A172 (cell line): ENCODE measurements at regions not wholly inside any gene's neighbourhood (a gene's known extent, or its start where the extent isn't known, plus 50 kb on each side); places are given as distances from the start of the nearest gene placed in this dataset.

ENCODE experiments used
- DNase-seq: peaks from one replicate; pipeline ENCODE4 v3.0.0-alpha.2; 2015; ENCODE audit warnings: low spot score

GRCh38 chr16:55116165-55116920 is 185.7 kb downstream of the IRX5 start:
- peak; percentile 10 for DNase-seq

GRCh38 chr16:55118701-55119260 is 188.1 kb downstream of the IRX5 start:
- DNase-seq: no peak

- no peak for DNase-seq
Observed at GRCh38 chr16:55120408-55120807, 189.7 kb downstream of the IRX5 start.

GRCh38 chr16:55120826-55121225 is 190.2 kb downstream of the IRX5 start:
- no peak for DNase-seq

DNA sequence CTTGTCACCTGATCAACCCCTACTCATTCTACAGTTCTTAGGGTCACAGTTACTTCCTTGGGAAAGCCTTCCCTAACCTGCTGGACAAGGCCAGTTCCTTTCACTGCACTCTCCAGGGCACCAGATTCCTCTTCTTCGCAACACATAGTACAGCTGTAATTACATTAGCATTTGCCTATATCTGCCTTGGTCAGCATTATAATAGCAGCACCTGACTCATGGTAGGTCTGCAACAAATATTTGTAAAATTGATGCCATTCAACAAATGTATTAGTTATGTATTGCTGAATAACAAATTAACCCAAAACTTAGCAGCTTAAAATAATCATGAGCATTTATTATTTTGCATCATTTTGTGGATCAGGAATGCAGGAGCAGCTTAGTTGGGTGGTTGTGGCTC is 193.0 kb downstream of the IRX5 start:
- DNase-seq: no peak

DNA sequence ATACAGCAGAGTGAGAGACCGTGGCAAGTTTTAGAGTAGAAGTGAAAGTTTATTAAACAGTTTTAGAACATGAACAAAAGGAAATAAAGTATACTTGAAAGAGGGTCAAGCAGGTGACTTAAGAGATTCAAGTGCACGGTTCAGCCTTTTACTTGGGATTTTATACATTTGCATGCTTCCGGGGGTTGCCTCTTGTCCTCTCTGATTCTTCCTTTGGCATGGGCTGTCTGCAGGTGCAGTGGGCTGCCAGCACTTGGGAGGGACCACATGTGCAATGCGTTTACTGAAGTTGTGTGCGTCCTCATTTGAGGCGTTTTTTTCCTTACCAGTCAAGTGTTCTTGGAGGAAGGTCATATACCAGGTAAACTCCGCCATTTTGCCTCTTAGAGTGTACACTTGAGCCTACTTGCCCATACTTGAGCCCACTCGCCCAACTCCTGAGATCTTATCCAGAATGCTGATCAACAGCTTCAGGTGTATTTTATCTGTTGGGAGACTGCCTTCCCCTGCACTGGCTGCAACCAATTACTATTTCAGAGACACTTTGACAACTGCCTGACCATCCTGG is 195.2 kb downstream of the IRX5 start:
- DNase-seq: no peak

GRCh38 chr16:55126456-55126855 is 195.8 kb downstream of the IRX5 start:
- DNase-seq: no peak

DNA sequence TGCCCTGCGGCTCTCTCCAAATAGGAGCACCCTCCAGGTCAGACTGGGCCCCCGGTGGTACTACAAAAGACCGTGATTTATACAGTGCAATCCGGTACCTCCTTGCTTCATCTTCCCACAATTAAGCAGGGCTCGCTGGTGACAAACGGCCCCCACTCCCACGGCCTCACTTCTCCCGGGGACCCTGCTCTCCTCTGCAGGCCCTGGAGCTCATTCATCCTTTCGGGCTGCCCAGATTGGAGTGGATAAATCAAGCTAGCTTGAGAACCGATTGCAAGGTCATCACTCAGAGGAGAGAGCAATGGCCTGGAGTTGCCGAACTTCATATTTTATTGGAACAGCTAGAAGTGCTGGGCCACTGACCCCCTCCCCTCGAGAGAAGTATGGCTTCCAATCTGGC is 193.5 kb upstream of the IRX6 start:
- DNase-seq: no peak

DNA sequence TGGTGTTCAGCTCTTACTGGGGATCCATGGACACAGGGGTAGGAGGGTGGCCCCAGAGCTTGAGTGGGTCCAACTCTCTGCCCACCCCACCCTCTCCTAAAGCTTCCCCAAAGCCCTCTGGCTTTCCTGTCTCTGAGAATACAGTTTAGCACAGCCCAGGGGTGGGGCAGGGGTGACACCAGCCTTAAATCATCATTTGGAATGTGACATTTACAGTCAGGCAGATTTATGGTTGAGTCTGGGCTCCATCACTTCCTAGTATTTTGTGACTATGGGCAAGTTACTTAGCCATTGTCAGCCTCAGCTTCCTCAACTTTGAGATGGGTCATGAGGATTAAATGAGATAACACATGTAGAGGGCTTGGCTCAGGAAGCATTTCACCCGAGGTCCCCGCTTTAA is 193.1 kb upstream of the IRX6 start:
- no peak for DNase-seq

- DNase-seq: no peak
Observed at GRCh38 chr16:55133654-55134053, 190.3 kb upstream of the IRX6 start.

DNA sequence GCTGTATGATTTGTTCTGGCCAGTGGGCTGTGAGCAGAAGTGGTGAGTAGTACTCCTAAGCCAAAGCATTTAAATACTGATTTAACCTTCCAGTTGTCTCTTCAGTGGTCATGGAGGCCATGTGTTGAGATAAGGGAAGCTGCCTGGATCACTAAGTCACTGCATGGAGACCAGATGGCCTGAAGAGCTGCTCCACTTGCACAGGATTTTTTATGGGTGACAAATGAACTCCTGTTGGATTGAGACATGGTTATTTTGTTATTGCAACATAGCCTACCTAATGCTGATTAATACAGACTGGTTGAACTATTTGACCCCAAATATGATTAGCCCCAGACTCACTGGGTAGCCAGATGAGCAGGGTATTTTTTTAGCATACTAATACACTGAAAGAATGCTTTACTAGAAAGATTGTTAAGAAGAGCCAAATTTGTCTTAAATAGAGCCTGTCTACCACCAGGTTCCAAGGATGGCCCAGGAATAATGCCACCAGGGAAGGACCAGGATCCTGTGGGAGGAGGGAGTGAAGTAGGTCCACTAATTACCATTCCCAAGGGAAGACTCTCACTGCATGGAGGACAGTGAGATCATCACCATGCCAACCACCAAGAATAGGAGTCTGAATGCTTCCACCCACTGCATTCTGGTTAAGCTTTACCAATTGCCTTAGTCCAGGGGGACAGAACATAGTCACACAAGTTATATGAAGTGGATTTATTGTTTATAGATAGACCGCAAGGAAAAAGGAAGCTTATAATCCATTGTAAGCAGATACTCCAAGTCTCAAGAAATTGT is 187.4 kb upstream of the IRX6 start:
- DNase-seq: no peak

GRCh38 chr16:55138298-55138697 is 185.7 kb upstream of the IRX6 start:
- no peak for DNase-seq

DNA sequence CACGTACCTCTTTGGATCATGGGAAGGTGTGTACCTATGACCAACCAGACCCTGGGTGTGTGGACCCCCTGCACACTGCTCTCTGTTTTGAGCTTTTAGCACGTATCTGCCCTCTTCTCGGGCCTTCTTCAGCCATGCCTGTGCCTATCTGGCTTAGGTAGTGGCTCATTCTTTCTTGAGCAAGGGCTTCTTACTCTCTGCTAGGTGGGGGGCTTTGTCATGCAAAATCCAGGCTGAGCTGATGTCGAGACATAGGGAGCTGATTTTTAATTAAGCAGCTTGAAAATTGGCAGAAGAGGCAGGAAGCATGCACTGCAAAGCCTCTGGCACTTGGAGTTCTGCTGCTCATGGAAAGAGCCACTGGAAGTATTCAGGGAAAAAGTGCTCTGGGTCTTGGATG is 181.6 kb upstream of the IRX6 start:
- DNase-seq: no peak

DNA sequence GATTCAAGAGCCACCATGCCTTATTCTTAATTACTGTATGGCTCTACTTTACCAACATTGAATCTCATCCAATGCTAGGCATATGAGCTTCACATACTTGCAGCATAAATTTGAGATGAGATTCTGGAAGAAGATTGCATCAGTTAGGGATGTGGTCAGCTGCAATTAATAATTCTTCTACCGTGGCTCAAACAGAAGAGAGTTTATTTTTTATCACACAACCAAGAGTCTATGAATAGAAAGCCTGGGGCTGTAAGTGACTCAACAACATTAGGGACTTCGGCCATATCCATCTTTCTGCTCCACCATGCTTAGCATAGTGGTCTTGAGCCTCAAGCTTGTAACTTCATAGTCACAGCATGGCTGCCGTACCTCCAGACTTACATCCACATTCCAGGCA is 179.4 kb upstream of the IRX6 start:
- DNase-seq: no peak

DNA sequence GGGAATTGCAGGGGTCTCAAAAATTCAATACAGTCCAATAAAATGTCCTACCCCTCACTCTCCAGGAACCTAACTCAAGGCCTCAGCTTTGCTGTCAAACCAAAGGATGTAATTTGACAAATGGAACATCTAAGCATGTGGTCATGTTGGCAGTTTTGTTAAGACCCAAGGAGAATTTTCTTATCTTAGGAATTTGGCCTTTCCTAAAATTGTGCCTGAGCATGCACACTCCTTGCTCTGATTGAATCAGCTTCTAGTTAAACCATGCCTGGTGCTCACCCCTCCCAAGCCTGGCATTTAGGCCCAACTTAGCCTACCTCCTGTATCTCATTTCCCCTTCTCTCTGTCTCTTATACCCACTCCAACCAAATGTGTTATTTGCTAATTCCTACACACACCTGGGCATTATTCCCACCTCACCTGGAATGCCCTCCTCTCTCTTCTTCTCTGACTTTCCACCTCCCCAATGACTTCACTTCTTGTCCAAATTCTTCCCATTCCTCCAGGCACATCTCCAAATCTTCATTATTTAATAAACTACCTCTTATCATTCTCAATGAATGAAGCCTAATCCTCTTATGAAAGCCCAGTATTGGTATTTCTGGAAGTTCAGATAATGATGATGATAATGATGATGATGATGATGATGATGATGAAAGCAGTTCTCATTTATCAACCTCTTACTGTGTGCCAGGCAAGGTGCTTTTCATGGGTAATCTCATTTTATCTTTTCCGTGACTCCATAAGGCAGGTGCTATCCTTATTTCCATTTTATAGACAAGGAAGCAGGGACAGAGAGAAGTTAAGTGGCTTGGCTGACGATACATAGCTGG is 178.0 kb upstream of the IRX6 start:
- no peak for DNase-seq

GRCh38 chr16:55146966-55147365 is 177.0 kb upstream of the IRX6 start:
- no peak for DNase-seq

GRCh38 chr16:55147396-55147795 is 176.6 kb upstream of the IRX6 start:
- DNase-seq: no peak

DNA sequence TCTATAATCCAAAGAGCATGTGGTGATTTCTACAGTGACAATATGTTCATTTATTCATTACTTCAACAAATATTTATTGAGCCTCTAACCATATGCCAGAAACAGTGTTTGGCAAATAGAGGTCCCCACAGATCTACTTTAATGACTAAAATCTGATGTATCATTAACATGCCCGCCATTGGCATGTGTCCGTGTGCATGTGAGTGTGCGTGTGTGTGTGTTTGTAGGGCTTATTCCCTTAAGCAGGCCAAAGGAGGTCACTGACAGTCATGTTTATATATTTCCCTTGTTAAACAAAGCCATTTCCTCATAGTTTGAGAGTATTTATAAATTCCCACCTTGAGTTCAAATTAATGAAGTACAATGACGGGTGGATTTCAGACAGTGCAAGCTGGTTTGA is 174.4 kb upstream of the IRX6 start:
- DNase-seq: no peak

- no peak for DNase-seq
Observed at GRCh38 chr16:55151561-55152305, 172.3 kb upstream of the IRX6 start.

- no peak for DNase-seq
Observed at GRCh38 chr16:55152875-55153390, 171.1 kb upstream of the IRX6 start.

GRCh38 chr16:55154262-55154661 is 169.7 kb upstream of the IRX6 start:
- DNase-seq: no peak
